ENCODE measurements at regions not wholly inside any gene's neighbourhood (a gene's known extent, or its start where the extent isn't known, plus 50 kb on each side); places are given as distances from the start of the nearest gene placed in this dataset.

- no peak for TF ChIP-seq CTCF (IDR thresholded peaks at IDR 0.05 in 8 of 11, conservative IDR thresholded peaks at IDR 0.05 in 3 of 11)
- no peak for TF ChIP-seq POLR2AphosphoS5 (IDR thresholded peaks at IDR 0.05)
Measured at GRCh38 chr3:10645800-10646199, 140.4 kb upstream of the ATP2B2 start.
